Ovary (tissue), 3 donors: ENCODE measurements at regions not wholly inside any gene's neighbourhood (a gene's known extent, or its start where the extent isn't known, plus 50 kb on each side); places are given as distances from the start of the nearest gene placed in this dataset.

ENCODE experiments used
- CTCF ChIP-seq, 3 donors: fragments of 450-650 bp in 2 of 3; fragments of 200-600 bp in 1 of 3; IDR thresholded peaks; one replicate each; pipeline versions ENCODE4 v1.5.1 to v1.8.0; 2016 to 2022; ENCODE audit warnings: antibody characterized with exemption in 3 of 3, mild to moderate bottlenecking in 1 of 3
- EP300 ChIP-seq: sonication (generic); formaldehyde crosslinking; IDR thresholded peaks from one replicate; pipeline ENCODE4 v1.6.1; 2017; ENCODE audit warnings: antibody characterized with exemption
- donor health status: DM: no; HTN: no; CAD: no.

DNA sequence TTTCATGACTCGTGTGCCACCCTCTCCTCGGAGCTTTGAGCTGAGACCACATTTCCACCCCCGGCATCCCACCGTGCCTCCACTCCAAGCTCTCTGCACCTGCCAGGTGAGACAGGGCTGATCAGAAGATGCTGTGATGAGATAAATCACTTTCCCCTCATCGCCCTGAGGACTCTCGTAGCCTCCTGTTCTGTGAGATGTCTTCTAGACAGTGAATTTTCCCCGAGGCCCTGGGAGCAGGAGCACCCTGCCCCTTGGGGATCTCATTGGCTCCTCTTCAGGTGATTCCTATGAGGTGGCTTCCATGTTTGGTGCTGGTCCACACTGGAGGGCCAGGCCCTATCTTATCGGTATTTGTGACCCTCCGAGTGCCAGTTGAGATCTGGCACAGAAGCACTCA, 154.0 kb upstream of the TSHZ3 start:
- TF ChIP-seq EP300 (no peak), CTCF (IDR thresholded peaks at IDR 0.05) (no peak)
